CD4-positive, alpha-beta T cell (primary cell): ENCODE measurements at regions not wholly inside any gene's neighbourhood (a gene's known extent, or its start where the extent isn't known, plus 50 kb on each side); places are given as distances from the start of the nearest gene placed in this dataset.

Experiments used
- ATAC-seq: fragments of 200-7000 bp; cut with Tn5 transposase; one replicate; pipeline ENCODE4 v1.10.0; 2022; ENCODE audit warnings: mild to moderate bottlenecking; ENCODE audit not compliant: poor library complexity
- CTCF ChIA-PET: fragments of 350-600 bp; sonication (Branson Sonifier 250); formaldehyde crosslinking; loops from one replicate; lab custom pipeline; 2021; ENCODE audit warnings: antibody characterized with exemption, inconsistent platforms; lab: Charles Lee
- POLR2A ChIA-PET: fragments of 350-600 bp; sonication (Branson Sonifier 250); formaldehyde crosslinking; loops from one replicate; lab custom pipeline; 2021; ENCODE audit warnings: antibody characterized with exemption, inconsistent platforms; lab: Charles Lee
- DNase-seq, 14 experiments: peaks; one replicate each; pipeline ENCODE4 v3.0.0-alpha.2; 2013 to 2020; ENCODE audit warnings: mixed read lengths in 2 of 14
- H3K27ac ChIP-seq, 2 donors: one replicate each; pipeline versions ENCODE4 v1.5.1 to v1.7.0; 2013; ENCODE audit warnings: low read length in 2 of 2, low read depth in 1 of 2, mild to moderate bottlenecking in 1 of 2
- H3K27me3 ChIP-seq, 2 experiments: 1 replicate in 1 of 2; 2 replicates in 1 of 2; pipeline versions ENCODE4 v1.6.1 to v1.7.0; 2013; ENCODE audit warnings: low read length in 2 of 2, control low read depth in 1 of 2, mild to moderate bottlenecking in 1 of 2, moderate library complexity in 1 of 2; ENCODE audit not compliant: insufficient read depth in 2 of 2, control insufficient read depth in 1 of 2
- H3K36me3 ChIP-seq: one replicate; pipeline ENCODE4 v1.6.1; 2013; ENCODE audit warnings: low read length, control low read depth; ENCODE audit not compliant: insufficient read depth
- H3K4me1 ChIP-seq: one replicate; pipeline ENCODE4 v1.6.1; 2013; ENCODE audit warnings: low read length, control low read depth; ENCODE audit not compliant: insufficient read depth
- H3K4me3 ChIP-seq: one replicate; pipeline ENCODE4 v1.5.1; 2013; ENCODE audit warnings: mild to moderate bottlenecking, low read length, moderate library complexity
- H3K9me3 ChIP-seq, 2 experiments: 1 replicate in 1 of 2; 2 replicates in 1 of 2; pipeline versions ENCODE4 v1.6.1 to v1.7.0; 2013; ENCODE audit warnings: low read length in 2 of 2, mild to moderate bottlenecking in 2 of 2, control low read depth in 1 of 2, moderate library complexity in 1 of 2; ENCODE audit not compliant: control insufficient read depth in 1 of 2, insufficient read depth in 1 of 2
- H3K27ac Mint-ChIP-seq: one replicate; pipeline ENCODE4 v1.8.0; 2020; ENCODE audit warnings: mixed read lengths
- H3K27me3 Mint-ChIP-seq: one replicate; pipeline ENCODE4 v1.8.0; 2021; ENCODE audit warnings: mixed read lengths
- H3K36me3 Mint-ChIP-seq: one replicate; pipeline ENCODE4 v1.8.0; 2021; ENCODE audit warnings: low read depth, mixed read lengths
- H3K4me1 Mint-ChIP-seq: one replicate; pipeline ENCODE4 v1.8.0; 2021; ENCODE audit warnings: low read depth, mixed read lengths
- H3K4me3 Mint-ChIP-seq: one replicate; pipeline ENCODE4 v1.8.0; 2020; ENCODE audit warnings: mild to moderate bottlenecking, mixed read lengths
- H3K9me3 Mint-ChIP-seq: one replicate; pipeline ENCODE4 v1.8.0; 2020; ENCODE audit warnings: mixed read lengths
- intact Hi-C, 2 experiments: fragments of 100-400 bp; cut with DNase I in 1 of 2; cut with micrococcal nuclease in 1 of 2; formaldehyde crosslinking; loops; one replicate each; pipeline versions ENCODE4 v1.15.1 to v1.9.0; 2023 to 2025; cut with DNase I, micrococcal nuclease
- TF ChIP-seq, protein P1 (sequence below): fragments of 200-600 bp; IDR thresholded peaks from one replicate; pipeline ENCODE4 v1.8.0; 2022; ENCODE audit warnings: antibody characterized with exemption, mild to moderate bottlenecking

- no peaks in the 10 kb centered on the region for H3K4me1 Mint-ChIP-seq
- intact Hi-C loops = no loop called here
- ATAC-seq (no peak), DNase-seq (no peak)
- H3K4me3 Mint-ChIP-seq = no peak overlapping the region
- no peaks in the 10 kb centered on the region for H3K36me3 Mint-ChIP-seq
- no peak overlapping the region for H3K27ac ChIP-seq
- ChIA-PET POLR2A (no interaction called here), CTCF (no interaction called here)
- H3K4me1 ChIP-seq = no peaks in the 10 kb centered on the region
- no peaks in the 10 kb centered on the region for H3K27me3 ChIP-seq
- no peaks in the 10 kb centered on the region for H3K27me3 Mint-ChIP-seq
- no peaks in the 10 kb centered on the region for H3K36me3 ChIP-seq
- TF ChIP-seq, protein P1, sequence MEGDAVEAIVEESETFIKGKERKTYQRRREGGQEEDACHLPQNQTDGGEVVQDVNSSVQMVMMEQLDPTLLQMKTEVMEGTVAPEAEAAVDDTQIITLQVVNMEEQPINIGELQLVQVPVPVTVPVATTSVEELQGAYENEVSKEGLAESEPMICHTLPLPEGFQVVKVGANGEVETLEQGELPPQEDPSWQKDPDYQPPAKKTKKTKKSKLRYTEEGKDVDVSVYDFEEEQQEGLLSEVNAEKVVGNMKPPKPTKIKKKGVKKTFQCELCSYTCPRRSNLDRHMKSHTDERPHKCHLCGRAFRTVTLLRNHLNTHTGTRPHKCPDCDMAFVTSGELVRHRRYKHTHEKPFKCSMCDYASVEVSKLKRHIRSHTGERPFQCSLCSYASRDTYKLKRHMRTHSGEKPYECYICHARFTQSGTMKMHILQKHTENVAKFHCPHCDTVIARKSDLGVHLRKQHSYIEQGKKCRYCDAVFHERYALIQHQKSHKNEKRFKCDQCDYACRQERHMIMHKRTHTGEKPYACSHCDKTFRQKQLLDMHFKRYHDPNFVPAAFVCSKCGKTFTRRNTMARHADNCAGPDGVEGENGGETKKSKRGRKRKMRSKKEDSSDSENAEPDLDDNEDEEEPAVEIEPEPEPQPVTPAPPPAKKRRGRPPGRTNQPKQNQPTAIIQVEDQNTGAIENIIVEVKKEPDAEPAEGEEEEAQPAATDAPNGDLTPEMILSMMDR = no peak
- H3K27ac Mint-ChIP-seq = no peak overlapping the region
- H3K4me3 ChIP-seq = no peak overlapping the region
- peaks cover 2% of the 10 kb centered on the region for H3K9me3 Mint-ChIP-seq
- H3K9me3 ChIP-seq = peaks cover 0 to 5% of the 10 kb centered on the region in 2 experiments
These were observed 185.3 kb upstream of the SPOCK3 start for GRCh38 chr4:167419468-167420140.

GRCh38 chr4:167421201-167421600 is 186.9 kb upstream of the SPOCK3 start:
- Histone ChIP-seq H3K4me1 (no peaks in the 10 kb centered on the region), H3K4me3 (no peak overlapping the region), H3K27me3 (no peaks in the 10 kb centered on the region), H3K27ac (no peak overlapping the region), H3K36me3 (no peaks in the 10 kb centered on the region), H3K9me3 (peaks cover 0 to 13% of the 10 kb centered on the region in 2 experiments)
- H3K36me3 Mint-ChIP-seq = no peaks in the 10 kb centered on the region
- H3K9me3 Mint-ChIP-seq = peaks cover 3% of the 10 kb centered on the region
- intact Hi-C loops = no loop called here
- ATAC-seq (no peak), DNase-seq (no peak)
- H3K4me3 Mint-ChIP-seq = no peak overlapping the region
- no peaks in the 10 kb centered on the region for H3K4me1 Mint-ChIP-seq
- POLR2A ChIA-PET = no interaction called here
- TF ChIP-seq, protein P1 = no peak
- no peak overlapping the region for H3K27ac Mint-ChIP-seq
- CTCF ChIA-PET = no interaction called here
- no peaks in the 10 kb centered on the region for H3K27me3 Mint-ChIP-seq

DNA sequence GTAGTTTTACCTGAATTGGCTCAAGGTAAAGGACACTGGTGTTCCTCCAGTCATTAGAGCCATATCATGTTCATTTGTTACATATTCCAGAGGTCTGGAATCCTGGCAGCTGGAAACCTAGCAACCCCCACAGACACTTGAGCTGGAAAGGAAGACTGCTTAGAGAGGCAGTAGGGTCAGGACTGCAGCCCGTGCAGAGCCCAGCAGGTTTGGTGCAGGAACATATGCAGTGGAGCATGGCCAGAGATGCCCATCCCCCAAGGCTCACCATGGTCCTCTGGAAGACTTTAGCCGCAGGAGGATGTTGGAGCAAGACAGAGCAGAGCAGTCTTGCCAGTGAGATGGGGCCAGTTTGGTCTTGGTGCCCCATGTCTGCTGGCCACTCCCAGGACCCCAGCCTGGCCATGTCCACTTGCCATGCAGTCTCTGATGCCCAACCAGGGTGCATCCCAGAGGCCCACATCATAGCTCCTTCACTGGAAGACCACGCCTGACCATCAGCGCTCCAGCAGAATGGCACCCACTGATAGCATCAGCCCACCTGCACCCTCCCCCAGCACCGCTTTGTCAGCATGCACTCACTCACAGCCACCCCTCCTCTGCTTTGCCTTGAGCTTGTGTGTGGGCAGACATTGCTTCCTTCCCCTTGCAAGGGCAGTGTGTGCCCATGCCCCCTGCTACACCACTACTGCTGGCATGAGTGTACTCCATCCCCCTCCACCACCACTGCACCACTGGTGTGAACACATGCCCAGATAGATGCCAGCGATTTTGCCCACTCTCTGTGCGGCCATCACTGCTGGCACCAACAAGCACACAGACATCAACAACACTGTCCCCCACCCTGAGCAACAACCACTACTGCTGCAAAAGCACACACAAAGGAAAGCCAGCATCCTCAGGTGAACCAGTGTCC is 190.3 kb upstream of the SPOCK3 start:
- H3K9me3 ChIP-seq = peaks cover 0 to 13% of the 10 kb centered on the region in 2 experiments
- Mint-ChIP-seq H3K4me1 (no peaks in the 10 kb centered on the region), H3K27ac (no peak overlapping the region), H3K4me3 (no peak overlapping the region), H3K9me3 (peaks cover 2% of the 10 kb centered on the region), H3K36me3 (no peaks in the 10 kb centered on the region), H3K27me3 (no peaks in the 10 kb centered on the region)
- POLR2A ChIA-PET = no interaction called here
- no peaks in the 10 kb centered on the region for H3K4me1 ChIP-seq
- ATAC-seq (no peak), DNase-seq (peak in 1 of 14 experiments; percentile 5)
- H3K27ac ChIP-seq = no peak overlapping the region
- TF ChIP-seq, protein P1 = no peak
- no peaks in the 10 kb centered on the region for H3K27me3 ChIP-seq
- no peaks in the 10 kb centered on the region for H3K36me3 ChIP-seq
- CTCF ChIA-PET = no interaction called here
- no peak overlapping the region for H3K4me3 ChIP-seq
- intact Hi-C loops = no loop called here
